Umbilical cord (tissue), 1 donor: ENCODE measurements at regions not wholly inside any gene's neighbourhood (a gene's known extent, or its start where the extent isn't known, plus 50 kb on each side); places are given as distances from the start of the nearest gene placed in this dataset.
A peak's percentile ranks its signal among the peaks of the same experiment; 100 is the strongest.

ENCODE experiments used
- DNase-seq: peaks from one replicate; pipeline ENCODE4 v3.0.0-alpha.2; 2015; ENCODE audit warnings: low spot score

GRCh38 chr2:13010283-13010682 is 293.5 kb downstream of the TRIB2 start:
- DNase-seq, result no peak

- no peak for DNase-seq
These were observed 298.0 kb downstream of the TRIB2 start for GRCh38 chr2:13014783-13015182.

- DNase-seq, result no peak
These were observed 299.0 kb downstream of the TRIB2 start for GRCh38 chr2:13015532-13016320.

GRCh38 chr2:13018490-13018889 is 301.8 kb downstream of the TRIB2 start:
- DNase-seq, result no peak

GRCh38 chr2:13019781-13020180 is 303.0 kb downstream of the TRIB2 start:
- no peak for DNase-seq

GRCh38 chr2:13020469-13020868 is 303.7 kb downstream of the TRIB2 start:
- no peak for DNase-seq

GRCh38 chr2:13021470-13021957 is 304.8 kb downstream of the TRIB2 start:
- DNase-seq, result no peak

GRCh38 chr2:13030606-13031005 is 313.9 kb downstream of the TRIB2 start:
- no peak for DNase-seq

GRCh38 chr2:13034861-13035260 is 318.1 kb downstream of the TRIB2 start:
- no peak for DNase-seq

- no peak for DNase-seq
These were observed 319.1 kb downstream of the TRIB2 start for GRCh38 chr2:13035866-13036265.

- DNase-seq, result no peak
These were observed 323.3 kb downstream of the TRIB2 start for GRCh38 chr2:13040043-13040442.

- peak; percentile 33 for DNase-seq
These were observed 329.9 kb downstream of the TRIB2 start for GRCh38 chr2:13046557-13047165.

- no peak for DNase-seq
These were observed 334.0 kb downstream of the TRIB2 start for GRCh38 chr2:13050764-13051163.

GRCh38 chr2:13052547-13052946 is 335.8 kb downstream of the TRIB2 start:
- DNase-seq, result no peak

GRCh38 chr2:13056259-13056843 is 339.6 kb downstream of the TRIB2 start:
- DNase-seq, result peak; percentile 38

- DNase-seq, result no peak
These were observed 340.9 kb downstream of the TRIB2 start for GRCh38 chr2:13057671-13058070.

- peak; percentile 83 for DNase-seq
These were observed 349.9 kb downstream of the TRIB2 start for GRCh38 chr2:13066676-13067075.

GRCh38 chr2:13067508-13067907 is 350.8 kb downstream of the TRIB2 start:
- DNase-seq, result no peak

GRCh38 chr2:13089971-13090370 is 373.2 kb downstream of the TRIB2 start:
- no peak for DNase-seq

GRCh38 chr2:13091455-13091854 is 374.7 kb downstream of the TRIB2 start:
- no peak for DNase-seq

GRCh38 chr2:13091861-13092378 is 375.2 kb downstream of the TRIB2 start:
- DNase-seq, result no peak

GRCh38 chr2:13093416-13093991 is 376.8 kb downstream of the TRIB2 start:
- DNase-seq, result no peak
